ENCODE measurements at regions not wholly inside any gene's neighbourhood (a gene's known extent, or its start where the extent isn't known, plus 50 kb on each side); places are given as distances from the start of the nearest gene placed in this dataset.
A peak's percentile ranks its signal among the peaks of the same experiment; 100 is the strongest.

GRCh38 chr13:26867451-26868091 lies 107.0 kb upstream of the GPR12 start:
- Histone ChIP-seq H3K36me3 (ENCODE audit: control insufficient read depth, insufficient read depth, low read length) (no peaks in the 10 kb centered on the region), H3K9ac (ENCODE audit: extremely low read depth, low read length, poor library complexity, severe bottlenecking) (no peak overlapping the region), H3K4me1 (ENCODE audit: control insufficient read depth, insufficient read depth, low read length) (no peaks in the 10 kb centered on the region), H3K27me3 (ENCODE audit: control insufficient read depth, insufficient read depth, low read length, poor library complexity, severe bottlenecking) (peaks cover 83% of the 10 kb centered on the region), H3K4me3 (ENCODE audit: low read length) (no peak overlapping the region), H3K27ac (ENCODE audit: low read depth, low read length) (no peak overlapping the region), H3K9me3 (ENCODE audit: control insufficient read depth, low read length) (no peaks in the 10 kb centered on the region)
- H3K4me3 Mint-ChIP-seq: no peak overlapping the region
- 37 to 40% methylated on average over 2 to 5 of the region's 5 CpGs for WGBS, 2 experiments (ENCODE audit: insufficient coverage in 1 of 2, insufficient read length in 1 of 2)
- H3K4me1 Mint-ChIP-seq: no peaks in the 10 kb centered on the region
- DNase-seq: peak; percentile 70
- TF ChIP-seq, protein P1, sequence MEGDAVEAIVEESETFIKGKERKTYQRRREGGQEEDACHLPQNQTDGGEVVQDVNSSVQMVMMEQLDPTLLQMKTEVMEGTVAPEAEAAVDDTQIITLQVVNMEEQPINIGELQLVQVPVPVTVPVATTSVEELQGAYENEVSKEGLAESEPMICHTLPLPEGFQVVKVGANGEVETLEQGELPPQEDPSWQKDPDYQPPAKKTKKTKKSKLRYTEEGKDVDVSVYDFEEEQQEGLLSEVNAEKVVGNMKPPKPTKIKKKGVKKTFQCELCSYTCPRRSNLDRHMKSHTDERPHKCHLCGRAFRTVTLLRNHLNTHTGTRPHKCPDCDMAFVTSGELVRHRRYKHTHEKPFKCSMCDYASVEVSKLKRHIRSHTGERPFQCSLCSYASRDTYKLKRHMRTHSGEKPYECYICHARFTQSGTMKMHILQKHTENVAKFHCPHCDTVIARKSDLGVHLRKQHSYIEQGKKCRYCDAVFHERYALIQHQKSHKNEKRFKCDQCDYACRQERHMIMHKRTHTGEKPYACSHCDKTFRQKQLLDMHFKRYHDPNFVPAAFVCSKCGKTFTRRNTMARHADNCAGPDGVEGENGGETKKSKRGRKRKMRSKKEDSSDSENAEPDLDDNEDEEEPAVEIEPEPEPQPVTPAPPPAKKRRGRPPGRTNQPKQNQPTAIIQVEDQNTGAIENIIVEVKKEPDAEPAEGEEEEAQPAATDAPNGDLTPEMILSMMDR (conservative IDR thresholded peaks at IDR 0.05): no peak
- H3K9me3 Mint-ChIP-seq: no peaks in the 10 kb centered on the region
- no peak overlapping the region for H3K27ac Mint-ChIP-seq
- peaks cover 12% of the 10 kb centered on the region for H3K27me3 Mint-ChIP-seq (ENCODE audit: insufficient read depth)
- H3K36me3 Mint-ChIP-seq (ENCODE audit: low read depth): no peaks in the 10 kb centered on the region

GRCh38 chr13:26864576-26864975 lies 104.0 kb upstream of the GPR12 start:
- H3K4me1 Mint-ChIP-seq: no peaks in the 10 kb centered on the region
- WGBS, 2 experiments (ENCODE audit: insufficient coverage in 1 of 2, insufficient read length in 1 of 2): 89 to 92% methylated on average over 5 of the region's 5 CpGs

DNA sequence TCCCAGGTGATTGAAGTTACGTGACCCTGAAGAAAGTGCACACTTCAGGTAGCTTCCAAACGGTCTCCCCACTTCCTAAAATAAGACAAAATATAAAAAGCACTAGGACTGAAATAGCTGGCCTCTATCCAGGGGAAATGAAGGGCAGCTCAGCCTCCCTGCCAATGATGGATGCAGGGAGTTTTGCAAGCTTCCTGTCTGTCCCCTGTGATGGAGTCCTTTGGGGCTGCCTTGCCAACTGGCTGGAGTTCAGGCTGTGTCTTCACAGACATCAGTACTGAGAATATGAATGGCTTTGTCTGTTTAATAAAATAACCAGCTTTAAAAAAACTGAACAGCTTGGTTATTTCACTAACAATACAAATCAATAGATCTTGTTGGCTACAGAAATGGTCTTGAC lies 101.4 kb upstream of the GPR12 start:
- TF ChIP-seq, protein P1 (conservative IDR thresholded peaks at IDR 0.05): no peak
- H3K4me3 ChIP-seq (ENCODE audit: low read length): no peak overlapping the region
- no peaks in the 10 kb centered on the region for H3K4me1 Mint-ChIP-seq
- H3K36me3 Mint-ChIP-seq (ENCODE audit: low read depth): no peaks in the 10 kb centered on the region
- no peak overlapping the region for H3K9ac ChIP-seq (ENCODE audit: extremely low read depth, low read length, poor library complexity, severe bottlenecking)
- no peak for DNase-seq
- 83 to 100% methylated on average over 1 to 2 of the region's 2 CpGs for WGBS, 2 experiments (ENCODE audit: insufficient coverage in 1 of 2, insufficient read length in 1 of 2)
- peaks cover 26% of the 10 kb centered on the region for H3K27me3 Mint-ChIP-seq (ENCODE audit: insufficient read depth)
- H3K9me3 Mint-ChIP-seq: no peaks in the 10 kb centered on the region
- H3K36me3 ChIP-seq (ENCODE audit: control insufficient read depth, insufficient read depth, low read length): no peaks in the 10 kb centered on the region
- peaks cover 45% of the 10 kb centered on the region for H3K27me3 ChIP-seq (ENCODE audit: control insufficient read depth, insufficient read depth, low read length, poor library complexity, severe bottlenecking)
- no peaks in the 10 kb centered on the region for H3K4me1 ChIP-seq (ENCODE audit: control insufficient read depth, insufficient read depth, low read length)
- H3K4me3 Mint-ChIP-seq: no peak overlapping the region
- no peak overlapping the region for H3K27ac Mint-ChIP-seq
- H3K9me3 ChIP-seq (ENCODE audit: control insufficient read depth, low read length): no peaks in the 10 kb centered on the region
- H3K27ac ChIP-seq (ENCODE audit: low read depth, low read length): no peak overlapping the region

More at GRCh38 chr13:26864576-26864975, 104.0 kb upstream of the GPR12 start:
- H3K4me1 ChIP-seq (ENCODE audit: control insufficient read depth, insufficient read depth, low read length): no peaks in the 10 kb centered on the region
- H3K27me3 Mint-ChIP-seq (ENCODE audit: insufficient read depth): peaks cover 26% of the 10 kb centered on the region
- H3K36me3 Mint-ChIP-seq (ENCODE audit: low read depth): no peaks in the 10 kb centered on the region
- H3K9me3 ChIP-seq (ENCODE audit: control insufficient read depth, low read length): no peaks in the 10 kb centered on the region
- no peak overlapping the region for H3K9ac ChIP-seq (ENCODE audit: extremely low read depth, low read length, poor library complexity, severe bottlenecking)
- no peak overlapping the region for H3K27ac Mint-ChIP-seq
- no peaks in the 10 kb centered on the region for H3K9me3 Mint-ChIP-seq
- no peak overlapping the region for H3K27ac ChIP-seq (ENCODE audit: low read depth, low read length)
- H3K4me3 Mint-ChIP-seq: no peak overlapping the region
- H3K4me3 ChIP-seq (ENCODE audit: low read length): no peak overlapping the region
- peaks cover 71% of the 10 kb centered on the region for H3K27me3 ChIP-seq (ENCODE audit: control insufficient read depth, insufficient read depth, low read length, poor library complexity, severe bottlenecking)
- no peak for DNase-seq
- no peaks in the 10 kb centered on the region for H3K36me3 ChIP-seq (ENCODE audit: control insufficient read depth, insufficient read depth, low read length)
- TF ChIP-seq, protein P1 (conservative IDR thresholded peaks at IDR 0.05): no peak
